ENCODE measurements at regions not wholly inside any gene's neighbourhood (a gene's known extent, or its start where the extent isn't known, plus 50 kb on each side); places are given as distances from the start of the nearest gene placed in this dataset.

- H3K36me3 ChIP-seq = no peaks in the 10 kb centered on the region
- peak overlapping the region in 1 of 2 experiments; percentile 33 for H3K4me3 ChIP-seq (ENCODE audit: low read depth in 1 of 2, low read length in 1 of 2)
- peaks cover 73 to 83% of the 10 kb centered on the region in 2 experiments for H3K4me1 ChIP-seq (ENCODE audit: control insufficient read depth in 1 of 2, insufficient read depth in 1 of 2, low read depth in 1 of 2, low read length in 1 of 2)
- no peak for TF ChIP-seq CTCF (IDR thresholded peaks at IDR 0.05)
- H3K27ac ChIP-seq = peak overlapping the region; percentile 88
- H3K27me3 ChIP-seq = no peaks in the 10 kb centered on the region
- H3K9me3 ChIP-seq = no peaks in the 10 kb centered on the region
Observed at GRCh38 chr20:60113024-60113724, 155.0 kb downstream of the CDH26 start.

GRCh38 chr20:60113771-60114170 lies 155.5 kb downstream of the CDH26 start:
- Histone ChIP-seq H3K4me1 (ENCODE audit: control insufficient read depth in 1 of 2, insufficient read depth in 1 of 2, low read depth in 1 of 2, low read length in 1 of 2) (peaks cover 70 to 77% of the 10 kb centered on the region in 2 experiments), H3K9me3 (no peaks in the 10 kb centered on the region), H3K27me3 (no peaks in the 10 kb centered on the region), H3K36me3 (no peaks in the 10 kb centered on the region), H3K27ac (peak overlapping the region; percentile 88), H3K4me3 (ENCODE audit: low read depth in 1 of 2, low read length in 1 of 2) (no peak overlapping the region)
- TF ChIP-seq CTCF (IDR thresholded peaks at IDR 0.05) = no peak

GRCh38 chr20:60115451-60115850 lies 157.2 kb downstream of the CDH26 start:
- no peak for TF ChIP-seq CTCF (IDR thresholded peaks at IDR 0.05)
- no peaks in the 10 kb centered on the region for H3K9me3 ChIP-seq
- peak overlapping the region; percentile 88 for H3K27ac ChIP-seq
- no peak overlapping the region for H3K4me3 ChIP-seq (ENCODE audit: low read depth in 1 of 2, low read length in 1 of 2)
- H3K36me3 ChIP-seq = no peaks in the 10 kb centered on the region
- H3K4me1 ChIP-seq (ENCODE audit: control insufficient read depth in 1 of 2, insufficient read depth in 1 of 2, low read depth in 1 of 2, low read length in 1 of 2) = peaks cover 70 to 76% of the 10 kb centered on the region in 2 experiments
- no peaks in the 10 kb centered on the region for H3K27me3 ChIP-seq

- Histone ChIP-seq H3K27me3 (no peaks in the 10 kb centered on the region), H3K4me1 (ENCODE audit: control insufficient read depth in 1 of 2, insufficient read depth in 1 of 2, low read depth in 1 of 2, low read length in 1 of 2) (peaks cover 63 to 68% of the 10 kb centered on the region in 2 experiments), H3K9me3 (no peaks in the 10 kb centered on the region), H3K27ac (peak overlapping the region; percentile 88), H3K36me3 (no peaks in the 10 kb centered on the region), H3K4me3 (ENCODE audit: low read depth in 1 of 2, low read length in 1 of 2) (no peak overlapping the region)
- no peak for TF ChIP-seq CTCF (IDR thresholded peaks at IDR 0.05)
Observed at GRCh38 chr20:60116128-60116909, 158.1 kb downstream of the CDH26 start.

GRCh38 chr20:60117065-60117464 lies 158.8 kb downstream of the CDH26 start:
- Histone ChIP-seq H3K27ac (peak overlapping the region; percentile 88), H3K4me3 (ENCODE audit: low read depth in 1 of 2, low read length in 1 of 2) (no peak overlapping the region)

More at GRCh38 chr20:60117065-60117464, 158.8 kb downstream of the CDH26 start:
- no peak for TF ChIP-seq CTCF (IDR thresholded peaks at IDR 0.05)
- H3K36me3 ChIP-seq = no peaks in the 10 kb centered on the region
- H3K9me3 ChIP-seq = no peaks in the 10 kb centered on the region
- H3K27me3 ChIP-seq = no peaks in the 10 kb centered on the region
- H3K4me1 ChIP-seq (ENCODE audit: control insufficient read depth in 1 of 2, insufficient read depth in 1 of 2, low read depth in 1 of 2, low read length in 1 of 2) = peaks cover 55 to 60% of the 10 kb centered on the region in 2 experiments
